Prostate gland (tissue), 2 donors: ENCODE measurements at regions not wholly inside any gene's neighbourhood (a gene's known extent, or its start where the extent isn't known, plus 50 kb on each side); places are given as distances from the start of the nearest gene placed in this dataset.

Experiments used
- CTCF ChIP-seq, 4 experiments: fragments of 200-600 bp in 2 of 4; fragments of 450-650 bp in 2 of 4; sonication (generic) in 2 of 4; IDR thresholded peaks; 1 replicate in 3 of 4; 2 replicates in 1 of 4; pipeline ENCODE4 v1.5.1; 2016 to 2019; ENCODE audit warnings: antibody characterized with exemption in 4 of 4, mild to moderate bottlenecking in 2 of 4, moderate library complexity in 2 of 4
- POLR2A ChIP-seq: fragments of 450-650 bp; IDR thresholded peaks from one replicate; pipeline ENCODE4 v1.6.1; 2016; ENCODE audit warnings: antibody characterized with exemption, mild to moderate bottlenecking
- POLR2AphosphoS5 ChIP-seq: sonication (generic); formaldehyde crosslinking; IDR thresholded peaks from one replicate; pipeline ENCODE4 v1.6.1; 2017; ENCODE audit warnings: antibody characterized with exemption

DNA sequence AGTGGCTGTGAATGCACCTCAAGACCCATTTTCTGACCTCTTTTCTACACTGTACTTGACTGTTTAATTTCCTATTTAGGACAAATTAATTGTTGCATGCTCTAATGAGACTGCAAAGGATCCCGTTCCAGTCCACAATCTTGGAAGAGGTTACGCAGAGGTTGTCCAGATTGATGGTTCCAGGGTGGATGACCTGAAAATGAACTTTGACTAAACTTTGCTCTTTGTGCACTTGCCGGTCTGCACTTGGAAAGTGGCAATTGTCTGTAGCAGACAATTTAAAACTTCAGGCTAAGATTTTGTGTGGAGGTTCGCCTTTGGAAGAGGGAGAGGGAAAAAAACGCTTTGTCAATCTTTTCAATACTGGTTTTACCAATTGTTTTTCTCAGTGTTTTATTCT is 267.8 kb downstream of the TMEM161B start:
- TF ChIP-seq CTCF (IDR thresholded peaks at IDR 0.05) (no peak), POLR2AphosphoS5 (no peak), POLR2A (no peak)
